GM18858 (cell line): ENCODE measurements at regions not wholly inside any gene's neighbourhood (a gene's known extent, or its start where the extent isn't known, plus 50 kb on each side); places are given as distances from the start of the nearest gene placed in this dataset.

Experiments used
- ATAC-seq: cut with Tn5 transposase; IDR thresholded peaks from one replicate; pipeline ENCODE4 v1.9.1; 2021; ENCODE audit not compliant: unreplicated experiment

- no peak for ATAC-seq
These were observed 170.6 kb downstream of the METTL4 start for GRCh38 chr18:2400701-2401196.

GRCh38 chr18:2402084-2402483 lies 169.2 kb downstream of the METTL4 start:
- no peak for ATAC-seq

GRCh38 chr18:2406544-2406943 lies 164.8 kb downstream of the METTL4 start:
- no peak for ATAC-seq

- ATAC-seq, result no peak
These were observed 163.3 kb downstream of the METTL4 start for GRCh38 chr18:2407961-2408360.

- ATAC-seq, result no peak
These were observed 161.4 kb downstream of the METTL4 start for GRCh38 chr18:2409906-2410305.

- no peak for ATAC-seq
These were observed 160.6 kb downstream of the METTL4 start for GRCh38 chr18:2410688-2411087.

- ATAC-seq, result no peak
These were observed 159.8 kb downstream of the METTL4 start for GRCh38 chr18:2411381-2411960.

- ATAC-seq, result no peak
These were observed 159.0 kb downstream of the METTL4 start for GRCh38 chr18:2412281-2412680.

GRCh38 chr18:2412996-2413751 lies 158.1 kb downstream of the METTL4 start:
- no peak for ATAC-seq

- ATAC-seq, result no peak
These were observed 157.1 kb downstream of the METTL4 start for GRCh38 chr18:2414235-2414634.

- ATAC-seq, result no peak
These were observed 155.6 kb downstream of the METTL4 start for GRCh38 chr18:2415656-2416055.

GRCh38 chr18:2417861-2418610 lies 153.3 kb downstream of the METTL4 start:
- ATAC-seq, result no peak

- no peak for ATAC-seq
These were observed 150.9 kb downstream of the METTL4 start for GRCh38 chr18:2420367-2420766.

- no peak for ATAC-seq
These were observed 147.5 kb downstream of the METTL4 start for GRCh38 chr18:2423761-2424160.

- no peak for ATAC-seq
These were observed 146.9 kb downstream of the METTL4 start for GRCh38 chr18:2424420-2424819.

- no peak for ATAC-seq
These were observed 145.6 kb downstream of the METTL4 start for GRCh38 chr18:2425426-2426317.

- no peak for ATAC-seq
These were observed 141.1 kb downstream of the METTL4 start for GRCh38 chr18:2430191-2430590.

- ATAC-seq, result no peak
These were observed 139.5 kb downstream of the METTL4 start for GRCh38 chr18:2431806-2432205.

GRCh38 chr18:2433366-2433765 lies 137.9 kb downstream of the METTL4 start:
- ATAC-seq, result no peak

GRCh38 chr18:2441544-2441943 lies 129.8 kb downstream of the METTL4 start:
- ATAC-seq, result no peak

- no peak for ATAC-seq
These were observed 129.3 kb downstream of the METTL4 start for GRCh38 chr18:2442006-2442405.
